ENCODE measurements at regions not wholly inside any gene's neighbourhood (a gene's known extent, or its start where the extent isn't known, plus 50 kb on each side); places are given as distances from the start of the nearest gene placed in this dataset.

GRCh38 chr7:131164025-131164925, 163.4 kb upstream of the MKLN1 start:
- no peak for DNase-seq

GRCh38 chr7:131166066-131166465, 161.6 kb upstream of the MKLN1 start:
- Histone ChIP-seq H3K9ac (ENCODE audit: low read depth, low read length) (no peak overlapping the region), H3K36me3 (ENCODE audit: insufficient read depth, low read length) (no peaks in the 10 kb centered on the region), H3K4me1 (ENCODE audit: insufficient read depth, low read length) (no peaks in the 10 kb centered on the region), H3K27me3 (ENCODE audit: insufficient read depth, low read length, poor library complexity) (no peaks in the 10 kb centered on the region), H3K79me2 (ENCODE audit: insufficient read depth, low read length) (no peaks in the 10 kb centered on the region), H3K4me2 (ENCODE audit: insufficient read depth, low read length) (no peak overlapping the region), H2AFZ (ENCODE audit: low read depth, low read length) (no peak overlapping the region), H3K4me3 (ENCODE audit: low read depth in 1 of 2, low read length in 2 of 2) (no peak overlapping the region), H4K20me1 (ENCODE audit: insufficient read depth, low read length) (no peaks in the 10 kb centered on the region), H3K27ac (ENCODE audit: low read length) (no peak overlapping the region), H3K9me3 (ENCODE audit: insufficient read depth, low read length, severe bottlenecking) (no peaks in the 10 kb centered on the region)
- TF ChIP-seq CTCF (IDR thresholded peaks at IDR 0.05; ENCODE audit: borderline replicate concordance, extremely low read depth, low read length, poor library complexity, severe bottlenecking) (no peak), EZH2 (IDR thresholded peaks at IDR 0.05; ENCODE audit: borderline replicate concordance, low read depth, low read length, severe bottlenecking) (no peak)
- DNase-seq (no peak), ATAC-seq (ENCODE audit: insufficient read depth, low read depth) (no peak)

More at GRCh38 chr7:131164025-131164925, 163.4 kb upstream of the MKLN1 start:
- H3K36me3 ChIP-seq (ENCODE audit: insufficient read depth, low read length): no peaks in the 10 kb centered on the region
- H4K20me1 ChIP-seq (ENCODE audit: insufficient read depth, low read length): no peaks in the 10 kb centered on the region
- no peak overlapping the region for H3K27ac ChIP-seq (ENCODE audit: low read length)
- H3K9me3 ChIP-seq (ENCODE audit: insufficient read depth, low read length, severe bottlenecking): no peaks in the 10 kb centered on the region
- H3K4me2 ChIP-seq (ENCODE audit: insufficient read depth, low read length): no peak overlapping the region
- no peaks in the 10 kb centered on the region for H3K79me2 ChIP-seq (ENCODE audit: insufficient read depth, low read length)
- no peak overlapping the region for H2AFZ ChIP-seq (ENCODE audit: low read depth, low read length)
- H3K4me3 ChIP-seq (ENCODE audit: low read depth in 1 of 2, low read length in 2 of 2): no peak overlapping the region
- no peak for ATAC-seq (ENCODE audit: insufficient read depth, low read depth)
- H3K27me3 ChIP-seq (ENCODE audit: insufficient read depth, low read length, poor library complexity): no peaks in the 10 kb centered on the region
- no peak overlapping the region for H3K9ac ChIP-seq (ENCODE audit: low read depth, low read length)
- TF ChIP-seq EZH2 (IDR thresholded peaks at IDR 0.05; ENCODE audit: borderline replicate concordance, low read depth, low read length, severe bottlenecking) (no peak), CTCF (IDR thresholded peaks at IDR 0.05; ENCODE audit: borderline replicate concordance, extremely low read depth, low read length, poor library complexity, severe bottlenecking) (no peak)
- H3K4me1 ChIP-seq (ENCODE audit: insufficient read depth, low read length): no peaks in the 10 kb centered on the region

DNA sequence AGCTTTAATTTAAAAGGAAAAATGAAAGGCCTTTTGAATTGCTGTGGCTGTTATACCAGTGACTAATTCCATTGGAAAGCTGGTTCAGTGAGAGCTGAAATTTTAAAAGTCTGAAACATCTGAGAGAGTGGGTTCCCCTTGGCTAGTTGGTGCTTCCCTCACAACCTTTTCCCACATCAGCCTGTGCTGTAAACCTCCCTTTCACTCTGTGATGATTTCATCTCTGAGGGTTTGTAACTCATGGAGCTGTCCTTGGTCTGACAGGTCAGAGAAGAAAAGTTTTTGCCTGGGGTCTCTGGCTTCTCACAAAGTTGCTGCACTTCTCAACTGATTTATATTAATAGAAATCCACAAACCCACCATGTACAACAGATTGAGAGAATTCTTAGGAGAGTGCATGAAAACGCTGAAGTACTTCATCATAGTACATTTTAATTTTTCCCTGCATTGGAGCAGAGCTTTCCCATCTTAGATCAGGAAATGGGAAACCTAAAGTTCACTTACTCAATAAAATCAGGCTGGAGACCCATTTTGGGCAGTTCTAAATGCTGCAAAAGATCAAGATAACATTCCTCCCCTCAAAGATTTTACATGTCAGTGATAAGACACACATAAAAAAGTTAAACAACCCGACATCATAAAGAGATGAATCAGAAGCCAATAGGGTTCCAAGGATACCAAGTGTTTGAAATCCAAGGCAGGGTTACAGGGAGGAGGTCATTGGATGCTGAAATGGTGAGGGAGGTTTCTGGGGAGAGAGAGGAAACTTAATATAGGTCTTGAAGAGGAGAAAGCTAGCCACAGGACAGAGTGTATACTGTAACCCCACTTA, 157.0 kb upstream of the MKLN1 start:
- Histone ChIP-seq H3K27ac (ENCODE audit: low read length) (no peak overlapping the region), H3K79me2 (ENCODE audit: insufficient read depth, low read length) (no peaks in the 10 kb centered on the region), H3K36me3 (ENCODE audit: insufficient read depth, low read length) (no peaks in the 10 kb centered on the region), H3K4me3 (ENCODE audit: low read depth in 1 of 2, low read length in 2 of 2) (no peak overlapping the region), H2AFZ (ENCODE audit: low read depth, low read length) (no peak overlapping the region), H4K20me1 (ENCODE audit: insufficient read depth, low read length) (no peaks in the 10 kb centered on the region), H3K27me3 (ENCODE audit: insufficient read depth, low read length, poor library complexity) (no peaks in the 10 kb centered on the region), H3K9me3 (ENCODE audit: insufficient read depth, low read length, severe bottlenecking) (no peaks in the 10 kb centered on the region), H3K4me1 (ENCODE audit: insufficient read depth, low read length) (no peaks in the 10 kb centered on the region), H3K9ac (ENCODE audit: low read depth, low read length) (no peak overlapping the region), H3K4me2 (ENCODE audit: insufficient read depth, low read length) (no peak overlapping the region)
- ATAC-seq (ENCODE audit: insufficient read depth, low read depth) (no peak), DNase-seq (no peak)
- TF ChIP-seq CTCF (IDR thresholded peaks at IDR 0.05; ENCODE audit: borderline replicate concordance, extremely low read depth, low read length, poor library complexity, severe bottlenecking): no peak
- TF ChIP-seq EZH2 (IDR thresholded peaks at IDR 0.05; ENCODE audit: borderline replicate concordance, low read depth, low read length, severe bottlenecking): no peak
